A673 (cell line): ENCODE measurements at regions not wholly inside any gene's neighbourhood (a gene's known extent, or its start where the extent isn't known, plus 50 kb on each side); places are given as distances from the start of the nearest gene placed in this dataset.

ENCODE experiments used
- CTCF ChIP-seq: fragments of 300-800, 200-600 bp; sonication (generic); conservative IDR thresholded peaks from 2 replicates; pipeline ENCODE4 v1.5.1; 2017; ENCODE audit warnings: low read depth, mild to moderate bottlenecking, antibody characterized with exemption, low read length, moderate library complexity, mixed read lengths
- EZH2 ChIP-seq: fragments of 200-600 bp; sonication (generic); IDR thresholded peaks from 2 replicates; pipeline ENCODE4 v1.6.1; 2017; ENCODE audit warnings: borderline replicate concordance, low read depth, mild to moderate bottlenecking, mixed read lengths, antibody characterized with exemption, low read length; ENCODE audit not compliant: poor library complexity, severe bottlenecking

GRCh38 chr20:61056627-61057442 is 195.2 kb upstream of the CDH4 start:
- TF ChIP-seq CTCF (no peak), EZH2 (no peak)
